ENCODE measurements at regions not wholly inside any gene's neighbourhood (a gene's known extent, or its start where the extent isn't known, plus 50 kb on each side); places are given as distances from the start of the nearest gene placed in this dataset.
"Not testable (repeated sequence)": the region's sequence is repeated elsewhere in the genome, so short reads cannot be mapped to it uniquely, and the experiment has no call there.

GRCh38 chr6:141815039-141815438 is 317.7 kb upstream of the GJE1 start:
- not testable (repeated sequence) for TF ChIP-seq CTCF (conservative IDR thresholded peaks at IDR 0.05 in 1 of 2, IDR thresholded peaks at IDR 0.05 in 1 of 2; ENCODE audit: extremely low read depth in 1 of 2, insufficient read depth in 1 of 2, low read depth in 1 of 2, low read length in 2 of 2); EZH2 (IDR thresholded peaks at IDR 0.05; ENCODE audit: borderline replicate concordance, low read length)

All from mammary epithelial cell (primary cell).